ENCODE measurements at regions not wholly inside any gene's neighbourhood (a gene's known extent, or its start where the extent isn't known, plus 50 kb on each side); places are given as distances from the start of the nearest gene placed in this dataset.
"Not testable (repeated sequence)": the region's sequence is repeated elsewhere in the genome, so short reads cannot be mapped to it uniquely, and the experiment has no call there.

DNA sequence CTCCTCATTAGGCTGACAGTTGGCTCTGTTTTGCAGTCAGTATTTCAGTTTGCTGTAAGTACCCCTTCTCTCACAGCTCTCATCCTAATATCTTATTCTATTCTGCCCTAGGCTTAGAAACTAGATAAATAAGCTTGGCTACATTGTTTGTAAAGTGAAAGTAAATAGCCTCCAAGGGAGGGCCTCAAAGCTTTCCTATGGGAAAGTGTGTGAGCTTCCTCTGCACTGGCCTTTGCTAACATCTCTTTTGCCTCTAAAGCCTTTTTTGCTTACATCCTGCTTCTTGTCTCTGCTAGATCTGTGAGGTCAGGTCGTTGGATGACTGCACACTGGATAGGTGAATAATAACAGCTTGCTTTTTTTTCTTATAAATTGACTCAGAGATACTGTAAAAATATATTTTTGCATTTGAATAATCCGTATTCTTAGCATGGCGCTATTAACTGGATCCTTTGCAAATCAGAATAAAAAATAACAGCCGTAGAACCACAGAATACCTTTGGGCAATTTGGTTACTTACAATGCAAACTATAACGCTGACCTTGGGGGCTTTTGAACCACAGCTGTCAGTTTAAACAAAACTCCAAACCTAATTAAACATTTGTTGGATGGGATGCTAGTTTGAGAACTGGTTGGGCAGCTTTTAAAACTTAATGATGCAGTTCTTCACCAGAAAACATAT lies 55.1 kb downstream of the TTC6 start:
- DNase-seq (ENCODE audit: low spot score in 2 of 2) (no peak), FAIRE-seq (no peak)

DNA sequence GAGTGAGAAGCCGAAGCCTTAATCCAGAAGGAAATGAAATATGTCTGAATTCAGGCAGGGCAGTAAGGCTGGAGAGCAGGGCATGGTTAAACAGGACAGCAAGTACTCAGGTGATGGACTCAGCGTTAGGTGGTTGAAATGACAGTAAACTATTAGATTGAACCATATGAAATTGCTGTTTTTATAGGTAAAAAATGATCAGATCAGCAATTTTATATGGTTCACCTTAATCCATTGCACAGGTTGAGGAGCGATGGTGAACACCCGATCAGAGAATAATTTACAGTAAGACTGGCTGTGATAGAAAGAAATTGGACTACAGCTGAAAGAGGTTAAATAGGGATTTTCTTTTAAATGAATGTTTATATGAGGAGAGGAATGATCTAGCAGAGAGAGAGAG lies 56.6 kb downstream of the TTC6 start:
- FAIRE-seq (no peak), DNase-seq (ENCODE audit: low spot score in 2 of 2) (no peak)

DNA sequence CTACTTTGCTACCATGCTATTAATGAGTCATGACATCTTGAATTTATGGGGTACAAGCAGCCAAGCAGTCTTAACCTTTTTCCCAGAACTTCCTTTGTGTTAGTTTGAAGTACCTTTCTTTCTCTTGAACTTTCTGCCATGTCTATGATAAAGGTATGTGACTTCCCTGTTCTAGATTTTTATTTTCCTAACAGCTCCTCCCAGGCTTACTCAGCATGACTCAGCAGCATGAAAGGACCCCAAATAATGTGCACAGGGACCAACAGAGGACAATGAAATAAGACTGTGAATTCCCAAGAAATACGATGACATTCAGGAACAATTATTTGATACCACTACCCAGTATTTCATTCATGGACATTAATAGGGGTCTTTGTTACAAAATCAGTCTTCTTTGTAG lies 60.0 kb downstream of the TTC6 start:
- no peak for FAIRE-seq
- DNase-seq (ENCODE audit: low spot score in 2 of 2), result no peak

DNA sequence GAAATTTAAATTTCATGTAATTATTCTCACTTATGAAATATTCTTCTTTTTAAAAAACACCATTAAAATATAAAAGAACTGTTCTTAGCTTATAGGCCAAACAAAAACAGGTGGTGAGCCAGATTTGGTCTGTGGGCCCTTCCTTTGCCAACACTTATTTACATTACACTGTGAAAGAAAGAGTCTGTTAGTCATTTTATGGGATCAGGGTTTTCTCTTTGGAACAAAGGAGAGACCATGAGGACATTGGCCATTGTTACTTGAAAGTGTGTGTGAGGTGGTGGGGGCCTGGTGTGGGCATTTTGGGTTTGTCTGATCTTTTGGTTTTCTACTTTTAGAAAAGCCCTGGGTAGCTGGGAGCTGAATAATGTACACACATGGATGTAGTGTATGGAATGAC lies 62.7 kb downstream of the TTC6 start:
- FAIRE-seq, result no peak
- DNase-seq (ENCODE audit: low spot score in 2 of 2), result no peak

DNA sequence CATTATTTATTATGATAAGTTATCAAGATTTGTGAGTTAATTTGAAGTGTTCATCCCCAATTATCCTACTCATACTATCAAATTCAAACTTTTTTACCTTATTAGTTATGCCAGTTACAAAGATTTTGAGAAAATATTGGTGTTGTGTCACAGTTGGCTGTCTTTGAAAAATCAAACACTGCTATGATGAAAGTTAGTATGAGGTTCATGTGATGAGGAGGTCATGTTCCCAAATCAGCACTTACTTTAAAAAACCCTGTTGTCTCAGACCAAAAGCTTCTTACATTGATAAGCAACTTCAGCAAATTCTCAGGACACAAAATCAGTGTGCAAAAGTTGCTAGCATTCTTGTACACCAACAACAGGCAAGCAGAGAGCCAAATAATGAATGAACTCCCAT lies 68.1 kb downstream of the TTC6 start:
- FAIRE-seq (no peak), DNase-seq (ENCODE audit: low spot score in 2 of 2) (no peak)

DNA sequence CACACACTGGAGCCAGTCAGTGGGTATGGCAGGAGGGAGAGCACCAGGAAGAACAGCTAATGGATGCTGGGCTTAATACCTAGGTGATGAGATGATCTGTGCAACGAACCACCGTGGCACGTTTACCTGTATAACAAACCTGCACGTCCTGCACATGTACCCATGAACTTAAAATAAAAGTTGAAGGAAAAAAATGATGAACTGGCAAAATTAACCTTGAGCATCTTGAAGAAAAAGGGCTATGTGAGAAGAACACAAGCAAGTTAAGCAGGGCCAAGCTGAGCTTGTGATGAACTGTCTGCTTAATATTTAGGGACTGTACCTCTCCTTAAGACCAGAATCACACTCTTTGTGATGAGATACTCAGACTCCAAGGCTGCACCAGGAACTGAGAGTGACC lies 70.0 kb downstream of the TTC6 start:
- no peak for DNase-seq (ENCODE audit: low spot score in 2 of 2)
- no peak for FAIRE-seq

DNA sequence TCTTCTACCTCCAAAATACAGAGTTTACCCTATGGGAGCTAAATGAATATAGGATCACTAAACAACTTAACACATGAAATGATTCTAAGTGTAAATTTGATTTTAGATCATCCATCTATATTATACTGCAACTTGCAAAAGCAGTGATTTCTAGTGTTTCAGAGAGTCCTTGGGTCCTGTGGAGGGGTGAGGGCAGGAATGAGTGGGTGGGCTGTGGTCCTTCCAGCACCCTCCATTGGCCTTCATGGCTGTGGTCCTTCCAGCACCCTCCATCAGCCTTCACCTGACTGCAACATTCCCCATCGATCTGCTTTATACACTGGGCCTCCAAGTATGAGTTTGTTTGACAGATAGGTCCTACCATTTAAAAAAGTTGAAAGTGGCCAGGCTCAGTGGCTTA lies 70.5 kb downstream of the TTC6 start:
- no peak for FAIRE-seq
- DNase-seq (ENCODE audit: low spot score in 2 of 2), result no peak

DNA sequence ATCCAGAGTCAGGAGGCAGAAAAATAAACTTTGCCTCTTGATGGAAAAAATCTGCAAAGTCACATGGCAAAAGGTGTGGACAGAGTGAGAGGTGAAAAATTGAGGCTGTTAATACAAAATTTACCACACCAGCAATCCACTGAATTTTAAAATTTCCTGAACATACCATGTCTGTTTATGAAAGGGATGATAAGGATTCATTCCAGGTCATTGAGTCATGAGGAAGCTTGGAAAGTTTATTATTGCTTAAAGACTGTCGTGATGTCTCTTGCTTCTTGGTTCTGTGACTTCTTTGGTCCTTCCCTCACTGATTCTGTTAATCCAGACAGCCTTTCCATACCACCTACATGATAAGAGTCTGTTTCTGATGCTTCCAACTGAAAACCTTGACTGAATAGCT lies 73.2 kb downstream of the TTC6 start:
- DNase-seq (ENCODE audit: low spot score in 2 of 2), result no peak
- FAIRE-seq, result no peak

DNA sequence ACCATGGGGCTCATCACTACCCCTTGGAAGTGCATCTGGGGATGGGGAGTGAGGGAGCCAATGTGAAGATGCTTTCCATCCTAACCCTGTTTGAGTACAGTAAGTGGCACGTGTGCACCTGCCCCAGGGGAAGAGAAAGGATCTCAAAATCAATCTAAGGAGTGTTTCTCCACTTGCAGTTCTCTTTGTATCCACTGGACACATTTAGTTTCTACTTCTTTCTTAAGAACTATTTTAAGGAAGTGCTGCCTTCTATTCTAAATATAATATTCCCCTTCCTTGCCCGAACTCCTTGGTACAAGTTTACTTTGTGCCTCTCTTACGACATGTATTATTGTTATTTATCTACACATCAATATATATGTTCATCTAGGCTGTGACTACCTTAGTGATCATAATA lies 73.8 kb downstream of the TTC6 start:
- DNase-seq (ENCODE audit: low spot score in 2 of 2) (no peak), FAIRE-seq (no peak)

DNA sequence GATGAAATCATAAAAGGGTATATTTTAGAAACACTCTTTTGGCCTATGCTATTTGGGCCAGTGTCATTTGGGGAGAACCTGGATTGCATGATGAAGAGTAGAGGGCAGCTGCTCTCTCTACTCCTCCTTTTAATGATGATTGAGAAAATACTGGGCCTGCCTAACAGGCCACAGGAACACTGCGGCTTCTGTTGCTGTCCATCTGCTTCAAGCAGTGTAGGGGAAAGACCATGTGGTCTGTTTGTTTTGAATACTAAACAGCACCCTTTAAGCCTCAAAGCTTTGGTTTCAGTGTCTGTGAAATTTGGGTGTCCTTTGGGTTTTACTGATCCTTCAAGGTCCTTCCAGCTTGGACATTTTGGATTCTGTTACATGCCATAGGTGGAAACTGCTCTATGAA lies 78.0 kb downstream of the TTC6 start:
- DNase-seq (ENCODE audit: low spot score in 2 of 2), result no peak
- FAIRE-seq, result no peak

DNA sequence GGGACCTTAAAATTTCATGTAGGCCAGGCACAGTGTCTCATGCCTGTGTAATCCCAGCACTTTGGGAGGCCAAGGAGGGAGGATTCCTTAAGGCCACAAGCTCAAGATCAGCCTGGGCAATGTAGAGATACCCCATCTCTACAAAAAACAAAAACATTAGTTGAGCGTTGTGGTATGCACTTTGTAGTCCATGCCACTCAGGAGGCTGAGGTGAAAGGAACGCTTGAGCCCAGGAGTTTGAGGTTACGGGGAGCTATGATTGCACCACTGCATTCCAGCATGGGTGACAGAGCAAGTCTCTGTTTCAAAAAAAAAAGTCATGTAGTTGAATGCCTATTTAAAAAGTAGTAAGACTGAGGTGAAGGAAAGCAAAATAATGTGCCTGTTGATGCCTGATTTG lies 83.5 kb downstream of the TTC6 start:
- DNase-seq (ENCODE audit: low spot score in 2 of 2), result no peak
- FAIRE-seq, result no peak

DNA sequence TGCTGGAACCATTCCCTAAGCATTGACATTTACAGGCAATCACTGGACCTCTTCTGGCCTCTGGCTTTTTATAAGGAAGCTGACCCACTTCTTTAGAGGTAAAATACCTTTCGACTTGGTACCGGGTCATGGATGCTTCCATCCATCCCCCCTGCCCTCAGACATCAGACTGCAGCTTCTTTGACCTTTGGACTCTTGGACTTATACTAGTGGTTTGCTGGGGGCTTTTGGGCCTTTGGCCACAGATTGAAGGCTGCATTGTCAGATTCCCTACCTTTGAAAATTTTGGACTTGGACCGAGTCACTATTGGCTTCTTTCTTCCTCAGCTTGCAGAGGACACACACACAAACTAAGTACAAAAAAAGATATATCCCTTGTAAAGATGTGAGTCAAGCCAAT lies 86.1 kb downstream of the TTC6 start:
- FAIRE-seq (no peak), DNase-seq (ENCODE audit: low spot score in 2 of 2) (no peak)

DNA sequence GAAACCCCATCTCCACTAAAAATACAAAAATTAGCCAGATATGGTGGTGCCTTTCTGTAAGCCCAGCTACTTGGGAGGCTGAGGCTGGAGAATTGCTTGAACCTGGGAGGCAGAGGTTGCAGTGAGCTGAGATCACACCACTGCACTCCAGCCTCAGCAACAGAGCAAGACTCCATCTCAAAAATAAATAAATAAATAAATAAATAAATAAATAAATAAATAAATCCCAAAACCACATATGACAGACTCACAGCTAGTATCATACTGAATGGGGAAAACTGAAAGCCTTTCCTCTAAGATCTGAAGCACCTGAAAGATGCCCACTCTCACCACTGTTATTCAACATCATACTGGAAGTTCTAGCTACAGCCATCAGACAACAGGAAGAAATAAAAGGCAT lies 97.3 kb downstream of the TTC6 start:
- DNase-seq (ENCODE audit: low spot score in 2 of 2); FAIRE-seq: not testable (repeated sequence)

DNA sequence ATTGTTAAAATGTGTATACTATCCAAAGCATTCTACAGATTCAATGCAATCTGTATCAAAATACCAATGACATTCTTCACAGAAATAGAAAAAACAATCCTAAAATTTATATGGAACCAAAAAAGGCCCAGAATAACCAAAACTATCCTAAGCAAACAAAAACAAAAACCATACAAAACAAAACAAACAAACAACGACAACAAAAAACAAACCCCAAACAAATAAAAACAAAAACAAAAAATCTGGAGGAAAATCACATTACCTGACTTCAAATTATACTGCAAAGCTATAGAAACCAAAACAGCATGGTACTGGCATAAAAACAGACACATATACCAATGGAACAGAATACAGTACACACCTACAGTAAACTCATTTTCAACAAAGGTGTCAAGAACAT lies 98.0 kb downstream of the TTC6 start:
- FAIRE-seq; DNase-seq (ENCODE audit: low spot score in 2 of 2): not testable (repeated sequence)

DNA sequence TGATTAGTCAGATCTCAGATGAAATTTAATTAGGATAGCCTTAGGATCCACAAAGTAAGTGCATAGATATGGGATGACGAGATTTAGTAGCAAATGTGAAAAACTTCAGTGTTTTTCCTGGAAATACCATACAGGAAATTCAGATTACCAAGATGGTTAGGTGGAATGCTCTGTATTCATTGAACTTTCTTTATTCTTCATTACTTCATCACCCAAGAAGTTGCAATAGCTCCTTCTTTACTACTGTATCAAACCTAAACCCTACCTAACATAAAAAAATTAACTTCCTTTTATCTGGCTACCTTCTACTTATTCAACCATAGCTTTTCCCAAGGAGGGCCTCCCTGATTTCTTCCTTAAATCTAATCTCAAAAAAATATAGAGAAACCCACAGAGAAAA lies 100.4 kb downstream of the TTC6 start:
- FAIRE-seq, result no peak
- no peak for DNase-seq (ENCODE audit: low spot score in 2 of 2)

DNA sequence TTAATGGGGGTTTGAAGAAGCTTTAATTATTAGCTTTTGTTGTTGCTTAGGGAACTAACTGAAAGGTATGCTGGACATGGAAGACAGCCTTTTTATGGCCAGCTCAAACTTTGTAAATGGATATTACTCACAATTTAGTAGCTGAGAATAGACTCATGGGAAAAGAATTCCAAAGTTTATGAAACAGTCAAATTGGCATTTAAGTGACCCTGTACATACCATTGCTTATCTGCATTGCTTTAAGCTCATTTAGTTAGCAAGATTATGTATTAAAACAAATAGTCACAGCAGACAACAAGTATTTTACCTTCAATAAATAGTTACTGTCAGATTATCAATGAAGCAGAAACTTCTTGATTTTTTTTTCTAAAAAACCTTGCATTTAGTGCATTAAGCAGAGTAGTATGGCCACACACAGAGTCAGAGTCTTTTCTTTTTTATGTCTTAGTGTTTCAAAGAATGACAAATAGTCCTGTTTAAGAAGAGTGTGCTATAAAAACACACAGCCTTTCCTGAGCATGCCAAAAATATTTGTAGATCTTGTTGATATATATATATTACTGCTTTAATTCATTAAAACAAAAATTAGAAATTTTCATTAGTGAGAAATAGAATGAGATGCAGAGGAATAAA lies 102.2 kb downstream of the TTC6 start:
- no peak for DNase-seq (ENCODE audit: low spot score in 2 of 2)
- no peak for FAIRE-seq

DNA sequence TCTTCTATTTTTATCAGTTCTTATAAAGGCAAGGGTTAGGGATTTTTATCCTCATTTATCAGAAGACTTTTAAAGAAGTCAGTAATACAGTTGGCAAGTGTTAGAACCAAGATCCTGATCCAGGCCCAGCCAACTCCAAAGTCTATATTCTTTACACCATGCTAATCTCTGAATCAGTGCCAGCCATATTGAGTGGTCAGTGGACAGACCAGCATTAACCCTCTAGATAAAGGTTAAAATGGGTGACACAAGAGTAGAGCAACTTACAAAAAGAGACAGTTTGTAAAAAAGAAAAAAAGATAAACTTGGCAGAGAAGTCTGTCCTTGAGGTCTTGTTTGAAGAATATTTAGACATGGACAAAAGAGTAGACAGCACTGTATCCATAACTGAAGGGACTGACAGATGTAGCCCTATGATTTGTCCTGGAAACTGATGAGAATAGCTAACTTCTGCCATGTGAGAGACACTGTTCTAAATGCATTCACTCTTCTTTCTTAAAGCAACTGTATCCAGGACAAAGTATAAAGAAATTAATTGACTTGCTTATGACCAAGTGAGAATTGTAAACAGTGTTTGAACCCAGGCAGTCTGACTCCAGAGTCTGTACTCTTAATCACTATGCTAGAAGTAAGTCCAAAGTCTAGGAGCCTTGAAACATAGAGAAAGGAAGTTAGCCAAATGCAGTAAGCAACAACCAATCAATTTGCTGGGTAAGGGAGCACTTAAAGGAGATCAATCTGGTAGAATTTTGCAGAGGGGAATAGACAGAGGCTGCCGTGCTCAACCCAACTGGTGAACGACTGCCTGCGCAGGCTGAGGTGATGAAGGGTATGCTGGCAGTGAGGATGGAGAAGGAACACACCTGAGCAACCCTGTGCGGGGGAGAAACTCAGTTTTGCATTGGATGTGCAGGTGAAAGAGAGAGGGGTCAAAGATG lies 103.7 kb downstream of the TTC6 start:
- DNase-seq (ENCODE audit: low spot score in 2 of 2), result no peak

DNA sequence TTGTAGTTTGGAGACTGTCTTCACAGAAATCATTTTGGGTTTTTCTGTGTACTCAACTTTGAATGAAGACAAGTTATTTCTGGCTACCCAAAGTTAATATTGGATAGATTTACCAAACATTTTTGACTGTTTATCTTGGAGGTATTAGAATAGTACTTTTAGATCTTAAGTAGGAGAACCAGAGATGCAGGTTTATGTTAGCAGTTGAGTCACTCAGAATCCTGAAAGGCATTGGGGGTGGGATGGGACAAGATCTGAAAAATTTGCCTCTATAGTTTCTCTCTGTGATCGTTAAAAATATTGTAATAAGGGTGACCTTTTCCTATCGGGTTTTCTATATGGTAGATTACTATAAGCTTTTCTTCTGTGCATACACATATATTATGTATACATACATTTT lies 112.3 kb downstream of the TTC6 start:
- FAIRE-seq (no peak), DNase-seq (ENCODE audit: low spot score in 2 of 2) (no peak)

More for the DNA sequence above, 103.7 kb downstream of the TTC6 start:
- FAIRE-seq, result no peak

DNA sequence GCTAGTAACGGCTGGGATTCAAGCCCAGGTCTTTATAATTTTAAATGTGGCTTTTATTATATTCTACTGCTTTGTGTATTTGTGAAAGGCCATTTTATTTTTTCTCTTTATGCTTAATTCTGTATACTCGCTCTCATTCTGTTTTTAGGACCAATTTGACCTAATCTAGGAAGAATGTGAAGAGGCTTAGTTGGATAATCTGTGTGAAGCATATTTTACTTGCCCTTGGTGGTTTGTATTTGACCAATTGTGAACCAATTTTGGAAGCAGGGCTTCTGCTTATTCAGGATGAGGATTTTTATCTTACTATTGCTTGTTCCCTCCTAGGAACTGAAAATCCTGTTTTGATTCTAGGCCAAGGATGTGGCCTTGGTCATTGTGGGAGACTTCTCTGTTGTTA lies 113.1 kb downstream of the TTC6 start:
- DNase-seq (ENCODE audit: low spot score in 2 of 2) (no peak), FAIRE-seq (no peak)

DNA sequence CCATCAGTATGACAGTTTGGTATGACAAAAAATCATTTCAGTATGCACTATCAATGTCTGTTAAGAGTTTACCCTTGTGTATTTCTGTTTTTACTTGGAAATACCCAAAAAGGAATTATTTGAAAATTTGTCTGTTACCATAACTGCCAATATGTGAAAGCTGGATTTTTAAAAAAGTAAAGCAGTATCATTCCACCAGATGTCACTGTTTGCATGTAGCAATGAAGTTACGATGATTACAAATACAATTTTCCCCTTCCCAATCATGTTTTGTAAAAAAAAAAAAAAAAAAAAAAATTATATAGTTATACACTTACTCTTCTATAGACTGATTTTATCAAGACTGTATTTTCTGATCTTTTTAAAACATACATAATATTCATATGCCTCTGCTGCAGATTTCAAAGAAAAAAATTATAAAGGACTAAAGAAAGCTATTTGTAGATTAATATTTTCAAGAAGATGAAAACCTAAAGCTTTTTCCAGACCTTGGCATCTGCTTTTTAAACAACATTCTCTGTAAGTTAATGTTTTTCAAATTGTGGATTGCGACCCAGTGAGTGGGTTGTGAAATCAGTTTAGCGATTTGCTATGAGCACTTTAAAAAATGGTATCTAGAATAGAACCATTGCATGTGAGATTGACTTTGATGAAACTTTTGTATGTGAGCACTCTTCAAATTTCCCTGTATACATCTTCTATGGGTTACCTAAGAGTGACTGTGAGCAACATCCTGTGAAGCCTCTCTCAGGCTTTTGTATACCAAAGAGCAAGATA lies 114.2 kb downstream of the TTC6 start:
- DNase-seq (ENCODE audit: low spot score in 2 of 2) (peak in 1 of 2 donors; percentile 5), FAIRE-seq (peak; percentile 82)

DNA sequence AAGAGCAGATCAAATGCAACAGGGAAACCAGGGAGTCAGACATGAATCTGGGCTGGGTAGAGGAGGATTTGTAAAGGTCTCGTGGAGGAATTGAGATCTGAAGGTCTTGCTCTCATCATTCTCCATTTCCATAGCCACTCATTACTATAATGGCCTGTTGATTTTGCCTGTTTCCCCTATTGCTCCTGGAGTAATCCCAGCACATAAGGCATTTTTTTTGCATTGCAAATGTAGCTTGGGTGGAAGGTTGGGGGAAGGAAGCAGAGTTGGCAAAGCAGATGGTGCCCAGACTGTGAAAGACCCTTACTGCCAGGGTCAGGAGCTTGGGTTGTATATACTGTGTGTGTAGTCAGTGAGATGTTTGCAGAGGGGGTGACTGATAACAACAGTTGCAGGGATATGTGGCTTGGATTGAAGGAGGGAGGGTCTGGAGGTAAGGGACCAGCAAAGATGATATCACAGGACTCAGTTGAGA lies 116.0 kb downstream of the TTC6 start:
- FAIRE-seq (no peak), DNase-seq (ENCODE audit: low spot score in 2 of 2) (no peak)
